EH (cell line): ENCODE measurements at regions not wholly inside any gene's neighbourhood (a gene's known extent, or its start where the extent isn't known, plus 50 kb on each side); places are given as distances from the start of the nearest gene placed in this dataset.

Source experiments
- DNase-seq: peaks from one replicate; pipeline ENCODE4 v3.0.0-alpha.2; 2015; ENCODE audit warnings: low read depth

- no peak for DNase-seq
These were observed 251.1 kb downstream of the PAX1 start for GRCh38 chr20:21956591-21956990.

GRCh38 chr20:21947406-21947805, 241.9 kb downstream of the PAX1 start:
- DNase-seq: no peak

- no peak for DNase-seq
These were observed 238.8 kb downstream of the PAX1 start for GRCh38 chr20:21944227-21944626.

- DNase-seq: no peak
These were observed 236.7 kb downstream of the PAX1 start for GRCh38 chr20:21941941-21942805.

GRCh38 chr20:21936720-21937380, 231.4 kb downstream of the PAX1 start:
- DNase-seq: no peak

GRCh38 chr20:21936261-21936660, 230.8 kb downstream of the PAX1 start:
- DNase-seq: no peak

GRCh38 chr20:21933526-21933925, 228.1 kb downstream of the PAX1 start:
- DNase-seq: no peak

GRCh38 chr20:21921251-21921650, 215.8 kb downstream of the PAX1 start:
- DNase-seq: no peak

GRCh38 chr20:21920211-21920610, 214.7 kb downstream of the PAX1 start:
- DNase-seq: no peak

- no peak for DNase-seq
These were observed 212.9 kb downstream of the PAX1 start for GRCh38 chr20:21918398-21918797.

GRCh38 chr20:21902391-21902790, 196.9 kb downstream of the PAX1 start:
- no peak for DNase-seq

GRCh38 chr20:21901470-21902275, 196.2 kb downstream of the PAX1 start:
- no peak for DNase-seq

GRCh38 chr20:21900431-21900830, 195.0 kb downstream of the PAX1 start:
- DNase-seq: no peak

- DNase-seq: no peak
These were observed 169.5 kb downstream of the PAX1 start for GRCh38 chr20:21874921-21875320.

GRCh38 chr20:21874127-21874526, 168.7 kb downstream of the PAX1 start:
- no peak for DNase-seq

- DNase-seq: no peak
These were observed 167.8 kb downstream of the PAX1 start for GRCh38 chr20:21873291-21873690.

- no peak for DNase-seq
These were observed 162.3 kb downstream of the PAX1 start for GRCh38 chr20:21867811-21868210.

GRCh38 chr20:21867353-21867752, 161.9 kb downstream of the PAX1 start:
- no peak for DNase-seq

GRCh38 chr20:21862956-21863355, 157.5 kb downstream of the PAX1 start:
- DNase-seq: no peak

GRCh38 chr20:21862259-21862946, 156.9 kb downstream of the PAX1 start:
- no peak for DNase-seq

- DNase-seq: no peak
These were observed 135.5 kb downstream of the PAX1 start for GRCh38 chr20:21840991-21841390.

GRCh38 chr20:21839982-21840381, 134.5 kb downstream of the PAX1 start:
- no peak for DNase-seq
